Hematopoietic multipotent progenitor cell treated with erythropoietin and hydrocortisone succinate and interleukin-3 and kit ligand, for 17 days (in vitro differentiated cells): ENCODE measurements at regions not wholly inside any gene's neighbourhood (a gene's known extent, or its start where the extent isn't known, plus 50 kb on each side); places are given as distances from the start of the nearest gene placed in this dataset.

Experiments used
- DNase-seq: peaks from one replicate; pipeline ENCODE4 v3.0.0-alpha.2; 2015; ENCODE audit warnings: low spot score

- DNase-seq = no peak
Measured at GRCh38 chr20:1790386-1790785, 104.8 kb upstream of the SIRPA start.

DNA sequence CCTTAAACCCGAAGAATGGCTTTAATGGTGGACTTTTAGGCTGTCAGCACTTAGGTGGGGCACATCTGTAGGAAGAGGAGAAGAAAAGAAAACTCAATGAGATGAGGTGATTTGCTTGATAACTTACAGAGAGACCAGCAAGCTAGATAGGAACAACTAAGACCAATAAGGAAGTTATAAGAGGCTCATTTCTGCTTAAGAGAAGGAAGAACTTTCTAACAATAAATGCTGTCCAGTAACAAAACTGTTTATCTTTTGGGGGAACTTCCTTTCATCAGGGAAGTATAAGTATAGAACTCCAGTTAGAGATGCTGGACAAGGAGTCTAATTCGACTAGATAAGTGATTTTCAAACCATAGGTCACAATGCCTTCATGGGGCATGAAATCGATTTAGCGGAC lies 107.2 kb upstream of the SIRPA start:
- no peak for DNase-seq

- DNase-seq = no peak
Measured at GRCh38 chr20:1786486-1786885, 108.7 kb upstream of the SIRPA start.

- DNase-seq = no peak
Measured at GRCh38 chr20:1784586-1784985, 110.6 kb upstream of the SIRPA start.

GRCh38 chr20:1783245-1783644 lies 112.0 kb upstream of the SIRPA start:
- DNase-seq = no peak

DNA sequence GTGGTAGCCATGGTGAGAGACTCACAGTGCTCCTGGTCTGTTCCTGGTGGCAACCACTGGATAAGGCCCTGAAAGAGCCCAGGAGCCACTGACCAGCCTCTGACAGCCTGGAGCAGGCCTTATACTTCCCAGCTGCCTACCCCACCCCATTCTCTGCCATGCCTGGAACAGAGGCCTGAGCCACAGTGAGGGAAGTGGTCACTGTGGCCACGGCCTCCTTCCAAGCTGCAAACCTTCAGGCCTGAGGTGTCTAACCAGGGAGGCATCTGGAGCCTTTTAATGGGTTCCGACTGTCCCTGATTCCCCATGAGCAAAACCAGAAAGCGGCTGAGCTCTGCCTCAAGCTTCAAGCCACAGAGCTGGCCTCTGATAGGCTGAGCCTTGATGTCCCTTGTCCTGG lies 113.0 kb upstream of the SIRPA start:
- no peak for DNase-seq

- DNase-seq = no peak
Measured at GRCh38 chr20:1779567-1779966, 115.6 kb upstream of the SIRPA start.

DNA sequence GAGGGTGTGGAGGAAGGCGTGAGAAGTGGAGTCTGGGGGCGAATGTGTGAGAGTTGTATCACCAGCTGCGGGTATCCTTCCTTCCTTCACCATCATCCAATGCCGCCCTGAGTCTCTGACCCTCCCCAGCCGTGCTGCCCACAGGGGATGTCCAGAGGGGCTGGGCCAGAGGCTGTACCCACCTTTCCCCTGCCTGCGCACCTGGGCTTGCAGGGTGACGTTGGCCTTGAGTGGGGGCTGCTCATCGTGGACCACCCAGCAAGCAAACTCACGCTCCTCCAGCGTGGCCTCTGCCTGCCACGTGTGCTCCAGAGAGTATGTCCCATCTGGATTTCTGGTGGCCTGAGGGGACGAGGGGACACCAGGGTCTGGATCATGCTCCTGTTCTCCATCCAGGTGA lies 116.9 kb upstream of the SIRPA start:
- no peak for DNase-seq

- no peak for DNase-seq
Measured at GRCh38 chr20:1777476-1777820, 117.8 kb upstream of the SIRPA start.

DNA sequence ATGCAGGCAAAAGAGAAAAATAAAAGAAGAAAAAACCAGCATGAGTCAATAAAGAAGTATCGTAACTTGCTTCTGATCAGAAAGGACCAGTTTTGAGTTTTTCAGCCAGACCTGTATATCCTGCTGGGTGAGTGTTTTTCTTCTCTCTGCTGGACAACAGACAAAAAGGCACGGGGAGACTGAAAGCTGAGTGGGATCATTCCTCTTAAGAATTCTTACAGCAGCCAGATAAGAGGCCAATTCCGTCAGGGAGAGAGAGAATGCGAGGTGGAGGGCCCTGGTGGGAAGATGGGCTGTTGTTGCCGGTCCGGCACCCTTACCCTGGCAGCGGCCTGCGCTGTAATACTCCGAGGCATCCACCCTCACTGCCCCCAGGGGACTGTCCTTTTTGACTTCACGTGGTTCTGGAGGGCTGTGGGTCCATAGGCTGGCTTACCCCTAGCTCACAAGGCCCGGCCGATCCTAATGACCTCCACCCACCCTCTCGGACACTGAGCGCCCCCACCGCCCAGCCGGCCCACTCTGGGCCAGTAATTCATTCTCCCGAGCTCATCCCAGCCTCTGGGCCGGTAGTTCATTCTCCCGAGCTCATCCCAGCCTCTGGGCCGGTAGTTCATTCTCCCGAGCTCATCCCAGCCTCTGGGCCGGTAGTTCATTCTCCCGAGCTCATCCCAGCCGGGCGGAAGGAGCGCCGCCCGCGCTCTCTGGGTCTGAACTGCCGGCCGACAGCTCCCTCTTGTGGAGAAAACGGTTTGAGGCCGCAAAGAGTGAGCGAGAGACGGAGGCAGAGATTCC lies 118.3 kb upstream of the SIRPA start:
- peak; percentile 54 for DNase-seq

DNA sequence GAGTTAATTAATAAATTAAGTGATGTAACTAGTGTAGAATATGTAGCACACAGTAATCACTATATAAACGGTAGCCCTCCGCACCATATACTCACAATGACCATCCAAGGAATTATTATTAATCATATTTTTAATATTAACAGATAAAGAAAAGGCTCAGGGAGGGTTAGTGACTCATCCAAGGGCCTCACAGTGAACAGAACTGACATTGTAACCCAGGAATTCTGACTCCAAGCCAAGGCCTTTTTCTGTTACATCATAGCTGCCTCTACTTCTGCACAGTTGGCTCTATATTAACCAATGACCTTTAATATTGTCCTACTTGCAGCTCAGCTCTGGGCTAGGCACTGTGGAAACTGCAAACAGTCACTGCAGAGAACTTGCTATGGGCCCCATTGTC lies 117.5 kb upstream of the SIRPG start:
- DNase-seq = no peak

GRCh38 chr20:1774479-1774878 lies 116.9 kb upstream of the SIRPG start:
- no peak for DNase-seq

GRCh38 chr20:1773816-1774215 lies 116.2 kb upstream of the SIRPG start:
- DNase-seq = no peak

DNA sequence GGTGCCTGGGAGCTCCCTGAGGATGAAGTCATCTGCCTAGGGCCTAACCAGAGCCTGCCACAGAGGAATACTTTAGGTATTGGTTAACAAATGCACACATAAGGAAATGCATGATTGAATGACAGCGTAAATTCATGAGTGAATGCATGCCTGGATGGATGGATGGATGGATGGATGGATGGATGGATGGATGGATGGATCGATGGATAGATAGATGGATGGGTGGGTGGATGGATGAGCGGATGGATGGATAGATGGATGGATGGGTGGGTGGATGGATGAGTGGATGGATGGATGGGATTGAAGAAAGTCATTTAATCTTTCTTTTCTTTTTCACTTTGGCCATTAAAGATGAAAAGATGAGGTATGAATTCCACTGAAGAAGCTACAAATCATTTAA lies 111.9 kb upstream of the SIRPG start:
- no peak for DNase-seq

DNA sequence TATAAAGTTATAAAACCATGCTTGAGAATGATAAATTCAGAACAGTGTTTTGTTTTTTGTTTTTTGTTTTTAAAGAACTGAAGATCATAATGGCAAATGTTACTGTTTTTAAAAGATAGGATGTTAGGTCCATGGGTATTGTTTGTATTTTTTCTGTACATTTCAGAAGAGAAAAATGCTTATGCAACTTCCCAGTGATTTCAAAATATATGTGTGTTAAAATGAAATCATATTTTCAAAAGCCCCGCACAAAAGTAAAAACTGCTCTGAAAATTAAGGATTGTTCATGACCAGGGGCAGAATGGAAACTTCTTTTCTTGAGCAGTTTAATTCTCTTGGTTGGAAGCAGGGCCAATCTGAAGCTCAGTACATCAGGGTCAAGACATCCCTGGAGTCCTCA lies 109.2 kb upstream of the SIRPG start:
- no peak for DNase-seq

- DNase-seq = peak; percentile 45
Measured at GRCh38 chr20:1764136-1765033, 106.8 kb upstream of the SIRPG start.

- DNase-seq = no peak
Measured at GRCh38 chr20:1761598-1761997, 104.0 kb upstream of the SIRPG start.

GRCh38 chr20:1761116-1761515 lies 103.5 kb upstream of the SIRPG start:
- no peak for DNase-seq

- DNase-seq = no peak
Measured at GRCh38 chr20:1758765-1759164, 101.2 kb upstream of the SIRPG start.

GRCh38 chr20:1757606-1758512 lies 100.3 kb upstream of the SIRPG start:
- DNase-seq = no peak

GRCh38 chr20:1757072-1757471 lies 99.5 kb upstream of the SIRPG start:
- DNase-seq = no peak

DNA sequence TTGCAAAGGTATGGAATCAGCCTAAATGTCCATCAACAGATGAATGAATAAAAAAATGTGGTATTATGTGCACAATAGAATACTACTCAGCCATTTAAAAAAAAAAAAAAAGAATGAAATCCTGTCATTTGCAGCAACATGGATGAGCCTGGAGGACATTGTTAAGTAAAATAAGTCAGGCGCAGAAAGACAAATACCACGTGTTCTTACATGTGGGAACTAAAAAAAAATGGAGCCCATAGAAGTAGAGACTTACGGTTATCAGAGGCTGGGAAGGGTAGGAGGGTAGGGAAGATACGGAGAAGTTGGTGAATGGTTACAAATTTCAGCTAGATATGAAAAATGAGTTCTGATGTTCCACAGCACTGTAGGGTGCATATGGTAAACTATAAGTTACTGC lies 97.2 kb upstream of the SIRPG start:
- no peak for DNase-seq
